DOHH2 (cell line): ENCODE measurements at regions not wholly inside any gene's neighbourhood (a gene's known extent, or its start where the extent isn't known, plus 50 kb on each side); places are given as distances from the start of the nearest gene placed in this dataset.

Experiments used
- H3F3A ChIP-seq: fragments of 200-600 bp; sonication (generic), shearing (Covaris generic); 2 replicates; pipeline ENCODE4 v1.6.0; 2016; ENCODE audit warnings: antibody characterized with exemption, mild to moderate bottlenecking; ENCODE audit not compliant: control insufficient read depth, insufficient read depth
- H3K27ac ChIP-seq: fragments of 200-600 bp; sonication (generic); 2 replicates; pipeline ENCODE4 v1.5.1; 2014; ENCODE audit warnings: low read depth, mild to moderate bottlenecking, low read length, moderate library complexity
- H3K27me3 ChIP-seq: fragments of 200-600 bp; sonication (generic); 2 replicates; pipeline ENCODE4 v1.6.1; 2014; ENCODE audit warnings: mild to moderate bottlenecking, low read length, mixed read lengths; ENCODE audit not compliant: control insufficient read depth
- H3K36me3 ChIP-seq: fragments of 200-600 bp; sonication (generic); 2 replicates; pipeline ENCODE4 v1.6.1; 2014; ENCODE audit warnings: mild to moderate bottlenecking, low read length, moderate library complexity, mixed read lengths; ENCODE audit not compliant: control insufficient read depth
- H3K4me1 ChIP-seq: fragments of 200-600 bp; sonication (generic); 2 replicates; pipeline ENCODE4 v1.6.1; 2014; ENCODE audit warnings: mild to moderate bottlenecking, low read length, mixed read lengths; ENCODE audit not compliant: control insufficient read depth
- H3K4me2 ChIP-seq: fragments of 200-600 bp; sonication (generic); 2 replicates; pipeline ENCODE4 v1.6.0; 2014; ENCODE audit warnings: mild to moderate bottlenecking, low read length, moderate library complexity
- H3K4me3 ChIP-seq: fragments of 200-600 bp; sonication (generic); 2 replicates; pipeline ENCODE4 v1.5.1; 2014; ENCODE audit warnings: mild to moderate bottlenecking, low read length, mixed read lengths
- H3K79me2 ChIP-seq: fragments of 200-600 bp; sonication (generic); 2 replicates; pipeline ENCODE4 v1.6.1; 2014; ENCODE audit warnings: mild to moderate bottlenecking, low read length, mixed read lengths; ENCODE audit not compliant: control insufficient read depth
- H3K9me2 ChIP-seq: fragments of 200-600 bp; sonication (generic); replicated peaks from 2 replicates; pipeline ENCODE4 v1.6.1; 2014; ENCODE audit warnings: mild to moderate bottlenecking, low read length, mixed read lengths; ENCODE audit not compliant: control insufficient read depth
- H3K9me3 ChIP-seq: fragments of 200-600 bp; sonication (generic); 2 replicates; pipeline ENCODE4 v1.6.1; 2014; ENCODE audit warnings: antibody characterized with exemption, low read length, mixed read lengths; ENCODE audit not compliant: control insufficient read depth, insufficient read depth
- H4K20me1 ChIP-seq: fragments of 200-600 bp; sonication (generic); 2 replicates; pipeline ENCODE4 v1.6.0; 2014; ENCODE audit warnings: low read depth, mild to moderate bottlenecking, antibody characterized with exemption, low read length, moderate library complexity; ENCODE audit not compliant: control insufficient read depth, insufficient read depth
- EZH2phosphoT487 ChIP-seq: fragments of 200-600 bp; sonication (generic); IDR thresholded peaks from 2 replicates; pipeline ENCODE4 v1.6.1; 2017; ENCODE audit warnings: borderline replicate concordance, mild to moderate bottlenecking, antibody characterized with exemption, low read length, moderate library complexity, mixed read lengths
- TF ChIP-seq, protein P1 (sequence below): fragments of 200-600 bp; sonication (generic); IDR thresholded peaks from one replicate; pipeline ENCODE4 v1.5.1; 2014; ENCODE audit warnings: antibody characterized with exemption, mild to moderate bottlenecking, low read depth, low read length; ENCODE audit not compliant: poor library complexity, severe bottlenecking

GRCh38 chr4:163920426-163920825 is 425.9 kb downstream of the TMA16 start:
- no peaks in the 10 kb centered on the region for H3K36me3 ChIP-seq
- H3K27ac ChIP-seq, result no peak overlapping the region
- no peak overlapping the region for H3K4me3 ChIP-seq
- no peaks in the 10 kb centered on the region for H3K9me3 ChIP-seq
- H3K27me3 ChIP-seq, result no peaks in the 10 kb centered on the region
- TF ChIP-seq EZH2phosphoT487, result no peak
- TF ChIP-seq, protein P1, sequence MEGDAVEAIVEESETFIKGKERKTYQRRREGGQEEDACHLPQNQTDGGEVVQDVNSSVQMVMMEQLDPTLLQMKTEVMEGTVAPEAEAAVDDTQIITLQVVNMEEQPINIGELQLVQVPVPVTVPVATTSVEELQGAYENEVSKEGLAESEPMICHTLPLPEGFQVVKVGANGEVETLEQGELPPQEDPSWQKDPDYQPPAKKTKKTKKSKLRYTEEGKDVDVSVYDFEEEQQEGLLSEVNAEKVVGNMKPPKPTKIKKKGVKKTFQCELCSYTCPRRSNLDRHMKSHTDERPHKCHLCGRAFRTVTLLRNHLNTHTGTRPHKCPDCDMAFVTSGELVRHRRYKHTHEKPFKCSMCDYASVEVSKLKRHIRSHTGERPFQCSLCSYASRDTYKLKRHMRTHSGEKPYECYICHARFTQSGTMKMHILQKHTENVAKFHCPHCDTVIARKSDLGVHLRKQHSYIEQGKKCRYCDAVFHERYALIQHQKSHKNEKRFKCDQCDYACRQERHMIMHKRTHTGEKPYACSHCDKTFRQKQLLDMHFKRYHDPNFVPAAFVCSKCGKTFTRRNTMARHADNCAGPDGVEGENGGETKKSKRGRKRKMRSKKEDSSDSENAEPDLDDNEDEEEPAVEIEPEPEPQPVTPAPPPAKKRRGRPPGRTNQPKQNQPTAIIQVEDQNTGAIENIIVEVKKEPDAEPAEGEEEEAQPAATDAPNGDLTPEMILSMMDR, result no peak
- no peak overlapping the region for H3K4me2 ChIP-seq
- no peaks in the 10 kb centered on the region for H4K20me1 ChIP-seq
- no peaks in the 10 kb centered on the region for H3K79me2 ChIP-seq
- no peaks in the 10 kb centered on the region for H3F3A ChIP-seq
- no peaks in the 10 kb centered on the region for H3K9me2 ChIP-seq
- no peaks in the 10 kb centered on the region for H3K4me1 ChIP-seq

GRCh38 chr4:163922302-163922701 is 427.8 kb downstream of the TMA16 start:
- H3K79me2 ChIP-seq, result no peaks in the 10 kb centered on the region
- no peaks in the 10 kb centered on the region for H3K9me2 ChIP-seq
- no peaks in the 10 kb centered on the region for H4K20me1 ChIP-seq
- no peak overlapping the region for H3K27ac ChIP-seq
- no peak overlapping the region for H3K4me2 ChIP-seq
- H3K4me3 ChIP-seq, result no peak overlapping the region
- no peaks in the 10 kb centered on the region for H3K27me3 ChIP-seq
- no peaks in the 10 kb centered on the region for H3K4me1 ChIP-seq
- H3K36me3 ChIP-seq, result no peaks in the 10 kb centered on the region
- no peaks in the 10 kb centered on the region for H3F3A ChIP-seq
- no peaks in the 10 kb centered on the region for H3K9me3 ChIP-seq
- TF ChIP-seq, protein P1, result no peak
- no peak for TF ChIP-seq EZH2phosphoT487

- H3K27me3 ChIP-seq, result no peaks in the 10 kb centered on the region
- no peaks in the 10 kb centered on the region for H4K20me1 ChIP-seq
- no peaks in the 10 kb centered on the region for H3K9me2 ChIP-seq
- H3K27ac ChIP-seq, result no peak overlapping the region
- H3K9me3 ChIP-seq, result no peaks in the 10 kb centered on the region
- no peaks in the 10 kb centered on the region for H3K36me3 ChIP-seq
- H3F3A ChIP-seq, result no peaks in the 10 kb centered on the region
- TF ChIP-seq, protein P1, result no peak
- TF ChIP-seq EZH2phosphoT487, result no peak
- no peaks in the 10 kb centered on the region for H3K4me1 ChIP-seq
- no peak overlapping the region for H3K4me2 ChIP-seq
- no peak overlapping the region for H3K4me3 ChIP-seq
- no peaks in the 10 kb centered on the region for H3K79me2 ChIP-seq
Measured at GRCh38 chr4:163923092-163923491, 428.6 kb downstream of the TMA16 start.

DNA sequence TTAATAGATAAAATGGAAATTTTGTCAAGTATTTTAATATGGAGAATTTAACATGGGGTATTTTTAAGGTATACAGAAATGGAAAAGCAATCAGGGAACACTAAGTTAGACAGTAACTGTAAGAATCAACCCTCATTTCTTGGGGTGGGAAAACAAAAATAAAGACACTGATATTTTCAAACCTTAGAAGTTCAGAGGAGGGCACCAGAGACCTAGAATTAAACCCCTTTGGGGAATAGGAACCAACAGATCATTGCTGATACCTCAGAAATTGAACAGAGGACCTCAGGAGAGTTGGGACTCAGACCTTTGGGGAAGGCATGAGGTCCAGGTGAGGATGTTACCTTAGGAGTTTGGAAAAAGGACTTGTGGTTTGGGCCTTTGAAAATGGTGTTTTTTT is 435.6 kb downstream of the TMA16 start:
- H3K79me2 ChIP-seq, result no peaks in the 10 kb centered on the region
- TF ChIP-seq EZH2phosphoT487, result no peak
- TF ChIP-seq, protein P1, result no peak
- H3F3A ChIP-seq, result no peaks in the 10 kb centered on the region

More for the DNA sequence above, 435.6 kb downstream of the TMA16 start:
- no peak overlapping the region for H3K4me3 ChIP-seq
- H3K4me1 ChIP-seq, result no peaks in the 10 kb centered on the region
- no peaks in the 10 kb centered on the region for H3K9me2 ChIP-seq
- no peak overlapping the region for H3K27ac ChIP-seq
- no peaks in the 10 kb centered on the region for H3K36me3 ChIP-seq
- H3K4me2 ChIP-seq, result no peak overlapping the region
- no peaks in the 10 kb centered on the region for H3K27me3 ChIP-seq
- no peaks in the 10 kb centered on the region for H3K9me3 ChIP-seq
- H4K20me1 ChIP-seq, result no peaks in the 10 kb centered on the region
